Parathyroid adenoma (tissue), 2 donors: ENCODE measurements at regions not wholly inside any gene's neighbourhood (a gene's known extent, or its start where the extent isn't known, plus 50 kb on each side); places are given as distances from the start of the nearest gene placed in this dataset.

Experiments used
- H2AFZ ChIP-seq: fragments of 300-600 bp; sonication (generic); one replicate; pipeline ENCODE4 v1.7.0; 2017; ENCODE audit warnings: antibody characterized with exemption, mild to moderate bottlenecking
- H3K27ac ChIP-seq: fragments of 300-600 bp; sonication (generic); one replicate; pipeline ENCODE4 v1.7.0; 2017
- H3K27me3 ChIP-seq: fragments of 300-600 bp; sonication (generic); one replicate; pipeline ENCODE4 v1.7.0; 2017; ENCODE audit warnings: low read length; ENCODE audit not compliant: control insufficient read depth, insufficient read depth
- H3K36me3 ChIP-seq: fragments of 300-600 bp; sonication (generic); one replicate; pipeline ENCODE4 v1.7.0; 2017; ENCODE audit warnings: low read length; ENCODE audit not compliant: control insufficient read depth, insufficient read depth
- H3K4me1 ChIP-seq: fragments of 300-600 bp; sonication (generic); one replicate; pipeline ENCODE4 v1.7.0; 2017; ENCODE audit warnings: control low read depth
- H3K4me2 ChIP-seq: fragments of 300-600 bp; sonication (generic); one replicate; pipeline ENCODE4 v1.7.0; 2017; ENCODE audit warnings: low read length
- H3K4me3 ChIP-seq: fragments of 300-600 bp; sonication (generic); one replicate; pipeline ENCODE4 v1.7.0; 2017; ENCODE audit warnings: low read depth, low read length
- H3K79me2 ChIP-seq: fragments of 300-600 bp; sonication (generic); one replicate; pipeline ENCODE4 v1.7.0; 2017; ENCODE audit warnings: control low read depth
- H3K9ac ChIP-seq: fragments of 300-600 bp; sonication (generic); one replicate; pipeline ENCODE4 v1.7.0; 2017; ENCODE audit warnings: mild to moderate bottlenecking
- H3K9me3 ChIP-seq: fragments of 300-600 bp; sonication (generic); one replicate; pipeline ENCODE4 v1.7.0; 2017; ENCODE audit warnings: low read length; ENCODE audit not compliant: control insufficient read depth
- TF ChIP-seq, protein P1 (sequence below): fragments of 300-600 bp; sonication (generic); IDR thresholded peaks from one replicate; pipeline ENCODE4 v1.7.0; 2017; ENCODE audit warnings: antibody characterized with exemption, mild to moderate bottlenecking
- donor health status: primary hyperparathyroidism.

DNA sequence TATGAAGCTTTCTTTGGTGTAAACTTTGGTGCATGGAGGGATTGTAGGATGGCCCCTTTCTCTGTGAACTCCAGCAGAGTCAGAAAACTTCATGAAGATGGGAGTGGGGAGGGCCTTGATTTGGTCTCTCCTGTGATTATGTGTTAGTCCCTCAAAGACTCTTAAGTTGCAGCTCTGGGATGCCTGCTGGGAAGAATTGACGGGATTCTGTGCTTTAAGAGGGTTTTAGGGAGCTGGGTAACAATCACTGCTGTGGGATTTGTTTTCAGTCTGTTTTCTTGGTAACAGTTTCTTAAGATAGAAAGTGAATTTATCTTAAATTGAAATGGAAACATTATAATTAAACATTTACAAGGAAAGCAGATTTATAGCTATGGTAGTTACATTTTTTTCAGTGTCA is 378.1 kb downstream of the AACS start:
- H3K27ac ChIP-seq: no peak overlapping the region
- H3K4me3 ChIP-seq: no peak overlapping the region
- TF ChIP-seq, protein P1, sequence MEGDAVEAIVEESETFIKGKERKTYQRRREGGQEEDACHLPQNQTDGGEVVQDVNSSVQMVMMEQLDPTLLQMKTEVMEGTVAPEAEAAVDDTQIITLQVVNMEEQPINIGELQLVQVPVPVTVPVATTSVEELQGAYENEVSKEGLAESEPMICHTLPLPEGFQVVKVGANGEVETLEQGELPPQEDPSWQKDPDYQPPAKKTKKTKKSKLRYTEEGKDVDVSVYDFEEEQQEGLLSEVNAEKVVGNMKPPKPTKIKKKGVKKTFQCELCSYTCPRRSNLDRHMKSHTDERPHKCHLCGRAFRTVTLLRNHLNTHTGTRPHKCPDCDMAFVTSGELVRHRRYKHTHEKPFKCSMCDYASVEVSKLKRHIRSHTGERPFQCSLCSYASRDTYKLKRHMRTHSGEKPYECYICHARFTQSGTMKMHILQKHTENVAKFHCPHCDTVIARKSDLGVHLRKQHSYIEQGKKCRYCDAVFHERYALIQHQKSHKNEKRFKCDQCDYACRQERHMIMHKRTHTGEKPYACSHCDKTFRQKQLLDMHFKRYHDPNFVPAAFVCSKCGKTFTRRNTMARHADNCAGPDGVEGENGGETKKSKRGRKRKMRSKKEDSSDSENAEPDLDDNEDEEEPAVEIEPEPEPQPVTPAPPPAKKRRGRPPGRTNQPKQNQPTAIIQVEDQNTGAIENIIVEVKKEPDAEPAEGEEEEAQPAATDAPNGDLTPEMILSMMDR: no peak
- no peaks in the 10 kb centered on the region for H3K79me2 ChIP-seq
- H3K9me3 ChIP-seq: no peaks in the 10 kb centered on the region
- H2AFZ ChIP-seq: no peak overlapping the region
- H3K9ac ChIP-seq: no peak overlapping the region
- no peak overlapping the region for H3K4me2 ChIP-seq
- no peaks in the 10 kb centered on the region for H3K4me1 ChIP-seq
- H3K36me3 ChIP-seq: no peaks in the 10 kb centered on the region
- no peaks in the 10 kb centered on the region for H3K27me3 ChIP-seq

DNA sequence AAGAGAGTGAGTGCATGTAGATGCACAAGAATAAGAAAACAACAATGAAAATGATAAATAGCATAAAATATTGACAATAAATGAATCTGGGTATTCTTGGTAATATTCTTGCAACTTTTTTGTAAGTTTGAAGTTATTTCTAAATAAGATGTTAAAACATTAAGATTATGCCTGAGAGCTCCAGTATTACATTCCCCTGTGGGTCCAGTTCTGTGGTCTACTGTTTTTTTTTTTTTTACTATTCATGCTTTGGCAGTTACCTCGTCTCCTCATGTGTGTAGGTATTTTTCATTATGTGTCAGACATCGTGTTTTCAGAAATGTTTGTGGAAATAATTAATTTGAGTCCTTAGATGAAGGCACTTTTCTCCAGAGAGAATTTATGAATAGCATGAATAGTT is 386.2 kb downstream of the AACS start:
- TF ChIP-seq, protein P1: no peak
- Histone ChIP-seq H3K9ac (no peak overlapping the region), H3K27ac (no peak overlapping the region), H3K9me3 (no peaks in the 10 kb centered on the region), H3K4me1 (no peaks in the 10 kb centered on the region), H3K27me3 (no peaks in the 10 kb centered on the region), H3K4me2 (no peak overlapping the region), H3K79me2 (no peaks in the 10 kb centered on the region), H3K4me3 (no peak overlapping the region), H2AFZ (no peak overlapping the region), H3K36me3 (no peaks in the 10 kb centered on the region)

DNA sequence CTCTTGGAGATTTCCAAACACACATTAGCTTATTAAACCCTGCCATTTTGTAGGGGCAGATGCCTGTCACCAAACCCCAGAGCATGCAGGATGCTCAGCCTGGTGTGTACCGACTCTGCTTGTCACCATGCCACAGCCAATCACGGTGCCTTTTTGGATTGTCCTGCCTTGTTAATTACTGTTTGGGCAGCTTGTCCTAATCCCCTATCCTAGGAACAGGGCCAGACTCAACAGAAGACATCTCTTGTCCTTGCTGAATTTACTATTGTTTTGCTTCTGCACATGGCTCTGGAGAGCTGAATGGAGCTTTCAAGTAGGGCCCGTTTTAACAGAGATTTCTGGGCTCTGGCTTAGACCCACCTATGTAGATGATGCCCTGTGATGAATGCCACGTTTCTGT is 388.5 kb downstream of the AACS start:
- Histone ChIP-seq H3K4me1 (no peaks in the 10 kb centered on the region), H3K27ac (no peak overlapping the region), H2AFZ (no peak overlapping the region), H3K9ac (no peak overlapping the region), H3K4me3 (no peak overlapping the region), H3K36me3 (no peaks in the 10 kb centered on the region), H3K79me2 (no peaks in the 10 kb centered on the region), H3K4me2 (no peak overlapping the region), H3K9me3 (no peaks in the 10 kb centered on the region), H3K27me3 (no peaks in the 10 kb centered on the region)
- TF ChIP-seq, protein P1: no peak

DNA sequence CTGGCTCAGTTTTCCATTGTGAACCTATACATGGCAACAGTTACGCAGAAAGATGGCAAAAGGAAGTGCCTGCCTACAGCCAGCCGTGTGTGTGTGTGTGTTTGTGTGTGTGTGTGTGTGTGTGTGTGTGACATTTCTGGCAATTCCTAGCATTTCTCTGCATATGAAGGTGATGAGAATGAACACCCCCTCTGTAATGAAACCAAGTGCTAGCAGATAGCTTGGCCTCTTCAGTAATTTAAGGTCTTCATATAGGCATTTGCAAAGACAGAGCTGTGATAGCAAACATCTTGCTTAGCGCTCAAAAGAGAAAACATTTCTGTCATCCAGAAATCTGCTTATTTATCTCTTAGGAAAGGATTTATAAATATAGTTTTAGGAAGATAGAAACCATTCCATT is 389.1 kb downstream of the AACS start:
- H3K9me3 ChIP-seq: no peaks in the 10 kb centered on the region
- TF ChIP-seq, protein P1: no peak
- H3K36me3 ChIP-seq: no peaks in the 10 kb centered on the region
- no peak overlapping the region for H3K27ac ChIP-seq
- H3K4me3 ChIP-seq: no peak overlapping the region
- H3K27me3 ChIP-seq: no peaks in the 10 kb centered on the region
- no peaks in the 10 kb centered on the region for H3K4me1 ChIP-seq
- no peak overlapping the region for H3K9ac ChIP-seq
- H3K79me2 ChIP-seq: no peaks in the 10 kb centered on the region
- H3K4me2 ChIP-seq: no peak overlapping the region
- no peak overlapping the region for H2AFZ ChIP-seq

DNA sequence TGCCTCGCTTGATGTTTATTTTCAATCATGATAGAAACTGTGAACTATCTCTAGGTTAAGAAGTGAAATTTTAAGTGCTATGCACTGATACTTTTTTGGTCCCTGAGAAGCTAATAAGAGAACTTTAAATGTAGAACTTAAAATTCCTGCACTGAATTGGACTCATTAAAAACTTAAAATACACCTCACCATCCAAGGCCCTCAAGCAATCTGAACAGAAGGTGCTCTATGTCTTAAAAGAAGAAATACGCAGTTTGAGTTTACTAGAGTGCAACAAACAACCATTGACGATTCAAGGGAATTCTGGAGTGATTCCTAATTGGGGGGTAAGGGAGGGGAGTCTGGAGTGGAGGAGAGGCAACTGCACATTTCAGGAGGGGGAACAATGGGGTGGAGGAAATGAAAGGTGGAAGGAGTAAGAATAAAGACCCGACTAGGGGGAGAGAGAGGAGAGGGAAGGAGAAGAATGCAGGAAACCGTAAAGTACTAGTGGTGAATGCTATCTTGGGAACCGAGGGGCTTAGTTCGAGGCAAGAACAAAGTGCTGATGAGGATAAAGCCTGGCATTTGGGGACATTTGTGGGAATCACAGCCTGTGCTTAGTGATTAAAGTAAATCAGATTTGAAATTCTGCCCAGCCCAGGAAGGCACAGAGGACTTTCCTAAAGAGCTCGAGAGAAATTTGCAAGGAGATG is 389.7 kb downstream of the AACS start:
- Histone ChIP-seq H3K27ac (no peak overlapping the region), H3K9ac (no peak overlapping the region), H3K4me1 (no peaks in the 10 kb centered on the region), H3K4me3 (no peak overlapping the region), H2AFZ (no peak overlapping the region), H3K9me3 (no peaks in the 10 kb centered on the region), H3K79me2 (no peaks in the 10 kb centered on the region), H3K27me3 (no peaks in the 10 kb centered on the region), H3K4me2 (no peak overlapping the region), H3K36me3 (no peaks in the 10 kb centered on the region)
- TF ChIP-seq, protein P1: no peak
